ENCODE measurements at regions not wholly inside any gene's neighbourhood (a gene's known extent, or its start where the extent isn't known, plus 50 kb on each side); places are given as distances from the start of the nearest gene placed in this dataset.
"Not testable (repeated sequence)": the region's sequence is repeated elsewhere in the genome, so short reads cannot be mapped to it uniquely, and the experiment has no call there.

GRCh38 chr1:95297906-95298305 lies 63.9 kb downstream of the RWDD3 start:
- not testable (repeated sequence) for DNase-seq (ENCODE audit: low read depth)

DNA sequence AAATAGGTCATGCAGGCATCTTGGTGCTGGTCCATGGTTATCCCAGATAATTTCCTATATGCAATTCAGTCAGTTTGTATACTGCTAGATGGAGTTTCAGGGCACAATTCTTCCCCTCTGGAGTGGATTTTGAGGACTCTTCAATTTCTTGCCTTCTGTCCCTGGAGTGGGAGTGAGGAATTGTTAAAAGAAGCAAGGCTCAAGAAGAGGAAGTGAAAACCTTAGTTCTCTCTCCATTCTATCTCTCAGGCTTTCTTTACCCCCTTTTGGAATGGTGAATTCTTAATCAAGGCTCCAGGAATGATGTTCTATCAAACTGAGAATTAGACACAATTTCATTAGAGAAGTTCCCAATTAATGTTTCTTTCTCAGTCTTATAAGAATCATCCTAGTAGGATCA lies 67.1 kb downstream of the RWDD3 start:
- no peak for DNase-seq (ENCODE audit: low read depth)

- DNase-seq (ENCODE audit: low read depth): no peak
Measured at GRCh38 chr1:95301614-95302013, 67.6 kb downstream of the RWDD3 start.

DNA sequence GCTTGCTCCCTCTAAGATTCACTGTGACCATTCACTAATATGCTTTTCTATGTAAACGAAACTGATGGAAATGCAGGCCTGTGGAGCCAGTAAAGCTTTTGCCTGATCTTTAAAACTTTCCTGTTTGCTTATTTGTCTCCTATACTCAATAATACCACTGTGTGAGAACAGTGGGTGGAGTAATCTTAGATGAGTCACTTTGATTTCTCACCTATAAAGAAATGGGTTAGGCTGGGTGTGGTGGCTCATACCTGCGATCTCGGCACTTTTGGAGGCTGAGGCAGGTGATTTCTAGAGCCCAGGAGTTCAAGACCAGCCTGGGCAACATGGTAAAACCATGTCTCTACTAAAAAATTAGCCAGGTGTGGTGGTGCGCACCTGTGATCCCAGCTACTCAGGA lies 70.8 kb downstream of the RWDD3 start:
- DNase-seq (ENCODE audit: low read depth): no peak

DNA sequence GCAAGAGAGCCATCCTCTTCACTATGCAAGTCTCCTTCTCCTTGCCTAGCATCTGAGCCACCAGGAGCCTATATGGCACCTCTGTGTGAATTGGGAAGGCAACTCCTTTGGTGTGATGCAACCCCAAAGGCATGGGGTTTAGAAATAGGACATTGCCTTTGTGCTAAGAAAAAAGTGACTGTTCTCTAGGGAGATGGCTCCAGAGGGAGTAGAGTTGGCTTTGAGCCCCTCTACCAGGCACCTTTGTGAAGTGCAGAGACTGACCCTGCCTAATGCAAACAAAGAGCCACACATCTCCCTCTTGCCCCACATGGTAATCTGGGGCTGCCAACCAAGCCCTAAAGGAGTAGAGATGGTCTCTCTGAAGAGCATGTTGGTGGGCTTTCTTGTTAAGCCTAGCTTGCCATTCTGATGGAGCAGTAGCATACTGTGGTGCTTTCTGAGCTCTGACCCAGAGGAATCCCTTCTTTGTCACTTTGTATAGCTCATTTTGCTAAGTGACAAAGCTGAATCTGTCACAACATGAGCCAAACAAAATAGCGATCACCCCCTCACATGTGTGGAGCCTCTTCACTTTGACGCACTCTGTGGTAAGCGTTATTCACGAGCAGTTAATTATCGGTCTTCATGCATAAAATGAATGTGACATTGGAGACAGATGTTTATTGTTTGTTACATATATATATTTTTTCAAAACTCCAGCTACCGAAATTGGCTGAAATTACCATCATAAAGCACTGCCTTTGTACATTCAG lies 74.4 kb downstream of the RWDD3 start:
- no peak for DNase-seq (ENCODE audit: low read depth)

- DNase-seq (ENCODE audit: low read depth): peak; percentile 32
Measured at GRCh38 chr1:95309031-95309471, 75.0 kb downstream of the RWDD3 start.

GRCh38 chr1:95311014-95311413 lies 77.0 kb downstream of the RWDD3 start:
- peak; percentile 8 for DNase-seq (ENCODE audit: low read depth)

DNA sequence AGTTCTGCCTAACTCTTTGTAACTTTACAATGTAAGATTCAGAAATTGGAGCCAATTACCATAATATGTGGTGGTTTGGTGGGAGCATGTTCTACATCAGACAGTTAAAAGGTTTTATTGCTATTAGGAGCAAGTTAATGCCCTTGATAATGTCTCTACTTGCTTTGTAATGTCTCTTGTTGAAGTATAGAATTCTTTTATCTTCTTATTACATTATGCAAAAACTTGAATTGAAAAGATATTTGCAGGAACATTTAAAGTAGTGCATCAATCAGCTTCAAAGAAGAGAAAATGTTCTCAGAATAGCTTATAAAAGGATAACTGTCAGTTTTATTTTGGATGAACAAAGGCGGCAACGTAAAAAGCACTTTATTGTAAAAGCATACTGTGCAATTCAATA lies 77.8 kb downstream of the RWDD3 start:
- DNase-seq (ENCODE audit: low read depth): no peak

DNA sequence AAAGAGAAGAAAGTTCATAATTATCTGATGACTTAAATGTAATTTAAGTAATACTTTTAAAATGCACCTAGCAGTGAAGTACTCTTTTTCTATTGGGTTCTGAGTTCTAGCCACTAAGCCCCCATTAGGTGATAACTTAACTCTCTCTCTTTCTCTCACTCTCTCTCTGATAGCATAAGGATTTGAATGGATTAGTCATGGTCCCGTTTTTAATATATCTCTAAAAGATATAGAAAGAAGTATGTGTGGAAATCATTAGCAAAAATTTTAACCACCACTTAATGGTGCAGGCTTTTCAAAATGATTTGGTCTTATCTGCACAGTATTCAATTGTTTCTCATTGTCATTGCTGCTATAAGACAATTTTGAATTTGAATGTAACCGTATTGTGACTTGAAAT lies 78.2 kb downstream of the RWDD3 start:
- no peak for DNase-seq (ENCODE audit: low read depth)

- no peak for DNase-seq (ENCODE audit: low read depth)
Measured at GRCh38 chr1:95313527-95313926, 79.5 kb downstream of the RWDD3 start.

- DNase-seq (ENCODE audit: low read depth): no peak
Measured at GRCh38 chr1:95321531-95321930, 87.5 kb downstream of the RWDD3 start.

DNA sequence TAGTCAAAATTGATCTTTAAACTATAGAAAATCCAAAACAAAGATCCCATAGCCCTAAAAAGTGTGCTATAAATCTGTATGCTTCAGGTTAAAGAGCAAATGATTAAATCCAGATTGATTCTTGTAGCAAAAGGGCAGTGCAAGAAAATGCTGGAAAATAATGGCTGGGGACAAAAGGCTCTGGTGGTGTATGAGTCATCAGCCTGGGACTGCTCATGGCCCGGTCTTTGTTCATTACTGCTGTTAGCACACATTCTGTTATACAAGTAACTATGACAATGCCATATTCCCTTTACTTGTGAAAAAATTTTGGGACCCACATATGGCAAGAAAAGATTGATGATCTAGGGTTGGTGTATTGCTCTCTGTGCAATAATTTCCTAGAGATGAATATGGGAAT lies 89.1 kb downstream of the RWDD3 start:
- peak; percentile 36 for DNase-seq (ENCODE audit: low read depth)

DNA sequence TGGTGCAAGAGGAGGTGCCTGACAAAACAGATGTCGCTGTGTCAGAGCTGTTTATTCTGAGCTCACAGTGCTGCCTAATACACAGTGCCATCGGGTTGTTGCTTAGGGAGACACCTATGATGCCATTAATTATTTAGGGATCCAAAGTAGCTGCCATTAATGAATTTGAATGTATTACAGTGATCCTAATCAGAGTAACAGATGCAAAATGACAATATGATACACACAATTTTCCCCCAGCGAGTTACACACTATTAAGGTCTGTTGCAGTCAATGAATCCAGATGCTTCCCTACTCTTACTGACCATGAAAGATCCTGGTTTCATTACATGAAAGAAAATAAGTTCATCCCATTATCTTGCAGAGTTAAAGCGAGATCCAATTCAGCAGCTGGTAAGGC lies 91.3 kb downstream of the RWDD3 start:
- DNase-seq (ENCODE audit: low read depth): no peak

DNA sequence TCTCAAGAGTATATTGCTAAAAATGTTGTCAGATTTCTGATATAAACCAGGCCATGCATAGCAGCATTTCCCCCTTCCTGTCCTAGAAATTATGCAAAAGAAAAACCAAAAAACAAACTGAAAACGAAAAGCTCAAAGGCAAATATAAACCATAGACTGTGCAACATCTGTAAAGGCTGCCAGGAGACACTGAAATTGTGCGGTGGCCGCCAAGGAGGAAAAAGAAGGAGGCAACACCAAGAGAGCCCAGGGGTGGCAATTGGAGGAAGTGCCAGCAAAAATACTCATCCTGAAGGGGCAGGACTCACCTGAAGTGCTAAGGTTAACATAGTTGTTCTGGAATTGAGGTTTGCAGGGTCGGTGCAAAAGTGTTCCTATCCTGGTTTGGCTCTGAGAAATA lies 92.0 kb downstream of the RWDD3 start:
- no peak for DNase-seq (ENCODE audit: low read depth)

- DNase-seq (ENCODE audit: low read depth): no peak
Measured at GRCh38 chr1:95332754-95333153, 98.7 kb downstream of the RWDD3 start.

- DNase-seq (ENCODE audit: low read depth): no peak
Measured at GRCh38 chr1:95339377-95339776, 105.4 kb downstream of the RWDD3 start.

GRCh38 chr1:95340061-95340460 lies 106.1 kb downstream of the RWDD3 start:
- DNase-seq (ENCODE audit: low read depth): no peak

DNA sequence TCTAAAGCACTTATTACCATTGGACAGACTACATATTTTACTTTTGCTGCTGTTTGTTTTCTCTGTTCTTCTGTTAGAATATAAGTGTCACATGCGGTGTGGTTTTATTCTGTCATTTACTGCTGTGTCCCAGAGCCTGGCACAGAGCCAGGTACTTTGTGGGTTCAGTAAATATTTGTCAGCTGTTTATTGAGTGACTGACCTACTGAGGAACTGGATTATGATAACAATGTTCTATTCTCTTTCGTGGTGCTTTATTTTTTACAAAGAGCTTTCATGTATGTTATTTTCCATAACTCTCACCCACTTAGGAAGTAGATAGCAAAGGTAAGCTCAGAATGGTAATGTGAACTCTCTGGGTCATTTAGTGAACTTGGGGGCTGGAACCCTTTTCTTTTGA lies 118.8 kb downstream of the RWDD3 start:
- no peak for DNase-seq (ENCODE audit: low read depth)

- no peak for DNase-seq (ENCODE audit: low read depth)
Measured at GRCh38 chr1:95353194-95353593, 119.2 kb downstream of the RWDD3 start.

- DNase-seq (ENCODE audit: low read depth): no peak
Measured at GRCh38 chr1:95364546-95364945, 130.5 kb downstream of the RWDD3 start.

DNA sequence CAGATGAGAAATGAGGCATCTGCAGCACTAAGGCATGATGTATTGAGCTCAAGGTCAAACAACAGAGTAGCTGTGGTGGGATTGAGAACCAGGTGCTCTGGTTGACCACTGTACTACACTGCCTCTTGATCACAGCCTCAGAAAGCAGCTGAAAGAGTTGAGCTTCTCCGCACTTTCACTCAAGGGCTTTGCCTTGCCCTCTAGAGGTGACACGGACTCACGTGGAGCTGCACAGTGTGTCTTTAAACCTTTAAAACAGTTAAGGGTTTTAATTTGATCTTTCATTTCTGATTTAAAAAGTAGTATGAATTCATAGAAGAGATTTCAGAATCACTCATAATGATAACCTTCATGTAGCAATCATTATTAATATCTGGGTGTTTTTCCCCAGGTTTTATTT lies 132.5 kb downstream of the RWDD3 start:
- DNase-seq (ENCODE audit: low read depth): no peak

- no peak for DNase-seq (ENCODE audit: low read depth)
Measured at GRCh38 chr1:95368178-95368577, 134.2 kb downstream of the RWDD3 start.

- peak; percentile 2 for DNase-seq (ENCODE audit: low read depth)
Measured at GRCh38 chr1:95369985-95370690, 136.1 kb downstream of the RWDD3 start.
